Tibial nerve (tissue), 4 donors: ENCODE measurements at regions not wholly inside any gene's neighbourhood (a gene's known extent, or its start where the extent isn't known, plus 50 kb on each side); places are given as distances from the start of the nearest gene placed in this dataset.

Source experiments
- DNase-seq, 2 donors: peaks; one replicate each; pipeline ENCODE4 v3.0.0-alpha.2; 2019; ENCODE audit warnings: low spot score in 2 of 2
- H3K27ac ChIP-seq, 4 donors: fragments of 200-600 bp; sonication (generic) in 3 of 4; one replicate each; pipeline ENCODE4 v1.5.1; 2017 to 2019; ENCODE audit warnings: mild to moderate bottlenecking in 1 of 4
- H3K27me3 ChIP-seq, 2 donors: fragments of 200-600 bp; sonication (generic) in 1 of 2; one replicate each; pipeline versions ENCODE4 v1.5.1 to v1.6.0; 2017 to 2019
- H3K36me3 ChIP-seq, 3 donors: fragments of 200-600 bp; sonication (generic); one replicate each; pipeline ENCODE4 v1.5.1; 2018 to 2019
- H3K4me1 ChIP-seq, 4 donors: fragments of 200-600 bp; sonication (generic) in 3 of 4; one replicate each; pipeline ENCODE4 v1.5.1; 2017 to 2019
- H3K4me3 ChIP-seq, 4 donors: fragments of 200-600 bp; sonication (generic) in 3 of 4; one replicate each; pipeline ENCODE4 v1.5.1; 2017 to 2019; ENCODE audit warnings: mild to moderate bottlenecking in 1 of 4, moderate library complexity in 1 of 4
- H3K9me3 ChIP-seq, 4 donors: fragments of 200-600 bp; sonication (generic) in 3 of 4; one replicate each; pipeline ENCODE4 v1.5.1; 2017 to 2019
- EP300 ChIP-seq, 2 donors: sonication (generic); formaldehyde crosslinking; IDR thresholded peaks; one replicate each; pipeline ENCODE4 v1.6.1; 2017; ENCODE audit warnings: antibody characterized with exemption in 2 of 2, mild to moderate bottlenecking in 1 of 2
- POLR2A ChIP-seq, 2 donors: fragments of 450-650 bp; IDR thresholded peaks; one replicate each; pipeline ENCODE4 v1.6.1; 2017; ENCODE audit warnings: antibody characterized with exemption in 2 of 2, mild to moderate bottlenecking in 2 of 2, moderate library complexity in 2 of 2
- WGBS, 2 donors: methylation state at CpG; one replicate each; pipeline ENCODE4 v1.1.5; 2018; 5-methylcytosine and 5-hydroxymethylcytosine counted together
- TF ChIP-seq, protein P1 (sequence below), 5 experiments: fragments of 200-600 bp in 3 of 5; fragments of 450-650 bp in 2 of 5; sonication (generic) in 3 of 5; IDR thresholded peaks; one replicate each; pipeline ENCODE4 v1.5.1; 2016 to 2019; ENCODE audit warnings: antibody characterized with exemption in 5 of 5, mild to moderate bottlenecking in 3 of 5, moderate library complexity in 2 of 5

DNA sequence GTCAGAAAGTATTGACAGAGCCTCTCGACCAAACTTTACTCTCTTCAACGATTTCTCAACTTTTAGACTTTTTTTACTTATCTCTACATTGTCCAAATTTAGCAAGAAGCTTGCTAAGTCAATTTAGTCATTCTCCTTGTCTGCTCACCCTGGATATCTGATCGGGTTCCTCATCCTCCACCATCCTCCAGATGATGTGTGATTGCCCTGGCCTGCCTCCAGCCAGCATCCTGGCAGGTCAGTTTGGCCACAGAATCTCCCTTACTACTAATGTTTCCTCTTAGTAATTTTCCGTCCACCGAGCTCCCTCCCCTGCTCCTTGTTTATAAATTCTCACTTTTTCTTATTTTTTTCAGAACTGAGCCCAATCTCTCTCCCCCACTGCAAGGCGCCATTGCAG lies 167.9 kb upstream of the ZFP42 start:
- Histone ChIP-seq H3K4me3 (no peak overlapping the region), H3K36me3 (no peaks in the 10 kb centered on the region), H3K9me3 (peaks cover 0 to 7% (median 3%) of the 10 kb centered on the region in 4 donors), H3K27me3 (no peaks in the 10 kb centered on the region), H3K27ac (no peak overlapping the region), H3K4me1 (no peaks in the 10 kb centered on the region)
- DNase-seq = no peak
- TF ChIP-seq POLR2A (IDR thresholded peaks at IDR 0.05) = no peak
- TF ChIP-seq, protein P1, sequence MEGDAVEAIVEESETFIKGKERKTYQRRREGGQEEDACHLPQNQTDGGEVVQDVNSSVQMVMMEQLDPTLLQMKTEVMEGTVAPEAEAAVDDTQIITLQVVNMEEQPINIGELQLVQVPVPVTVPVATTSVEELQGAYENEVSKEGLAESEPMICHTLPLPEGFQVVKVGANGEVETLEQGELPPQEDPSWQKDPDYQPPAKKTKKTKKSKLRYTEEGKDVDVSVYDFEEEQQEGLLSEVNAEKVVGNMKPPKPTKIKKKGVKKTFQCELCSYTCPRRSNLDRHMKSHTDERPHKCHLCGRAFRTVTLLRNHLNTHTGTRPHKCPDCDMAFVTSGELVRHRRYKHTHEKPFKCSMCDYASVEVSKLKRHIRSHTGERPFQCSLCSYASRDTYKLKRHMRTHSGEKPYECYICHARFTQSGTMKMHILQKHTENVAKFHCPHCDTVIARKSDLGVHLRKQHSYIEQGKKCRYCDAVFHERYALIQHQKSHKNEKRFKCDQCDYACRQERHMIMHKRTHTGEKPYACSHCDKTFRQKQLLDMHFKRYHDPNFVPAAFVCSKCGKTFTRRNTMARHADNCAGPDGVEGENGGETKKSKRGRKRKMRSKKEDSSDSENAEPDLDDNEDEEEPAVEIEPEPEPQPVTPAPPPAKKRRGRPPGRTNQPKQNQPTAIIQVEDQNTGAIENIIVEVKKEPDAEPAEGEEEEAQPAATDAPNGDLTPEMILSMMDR (IDR thresholded peaks at IDR 0.05) = no peak
- no peak for TF ChIP-seq EP300 (IDR thresholded peaks at IDR 0.05)
- 59 to 68% methylated on average over 6 of the region's 6 CpGs for WGBS, 2 donors

DNA sequence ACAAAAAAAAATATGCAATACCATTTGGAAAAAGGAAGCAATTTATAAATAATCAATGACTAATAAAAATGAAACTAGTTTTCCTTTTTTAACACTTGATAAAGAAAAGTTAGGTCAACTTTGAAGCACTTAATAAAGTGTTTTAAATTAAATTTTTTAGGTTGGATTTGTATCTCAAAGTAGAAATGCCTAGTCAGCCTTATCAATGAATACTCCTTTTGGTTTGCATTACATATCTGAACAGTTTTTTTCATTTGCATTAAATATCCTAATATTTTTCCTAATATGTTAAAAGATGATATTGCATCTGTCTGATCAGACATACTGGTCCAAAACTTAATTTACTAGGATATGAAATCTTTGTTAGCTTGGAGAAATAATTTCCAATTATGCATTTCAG lies 155.8 kb upstream of the ZFP42 start:
- DNase-seq = no peak
- TF ChIP-seq EP300 (IDR thresholded peaks at IDR 0.05) = no peak
- TF ChIP-seq, protein P1 (IDR thresholded peaks at IDR 0.05) = no peak
- no peak for TF ChIP-seq POLR2A (IDR thresholded peaks at IDR 0.05)
- no peaks in the 10 kb centered on the region for H3K36me3 ChIP-seq
- no peak overlapping the region for H3K27ac ChIP-seq
- no peaks in the 10 kb centered on the region for H3K27me3 ChIP-seq
- H3K9me3 ChIP-seq = no peaks in the 10 kb centered on the region
- H3K4me3 ChIP-seq = no peak overlapping the region
- H3K4me1 ChIP-seq = no peaks in the 10 kb centered on the region

DNA sequence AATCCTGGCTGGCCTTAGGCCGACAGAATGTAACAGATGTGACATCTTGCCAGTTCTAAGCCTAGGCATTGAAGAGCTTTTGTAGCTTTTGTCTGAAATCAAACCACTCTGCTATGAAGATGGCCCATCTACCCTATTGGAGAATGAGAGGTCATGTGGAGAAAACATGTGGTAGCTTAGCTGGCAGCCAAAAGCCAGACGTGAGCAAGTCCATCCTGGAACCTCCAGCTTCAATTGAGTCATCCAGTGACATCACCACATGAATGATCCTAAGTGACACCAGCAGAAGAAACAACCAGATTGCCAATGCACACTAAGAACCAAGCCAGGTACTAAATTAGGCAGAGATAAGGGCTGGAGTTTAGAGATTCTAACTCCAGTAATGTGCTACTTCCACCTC lies 154.8 kb upstream of the ZFP42 start:
- H3K4me3 ChIP-seq = no peak overlapping the region
- no peaks in the 10 kb centered on the region for H3K4me1 ChIP-seq
- WGBS, 2 donors = 69 to 71% methylated on average over 2 of the region's 2 CpGs
- TF ChIP-seq EP300 (IDR thresholded peaks at IDR 0.05) (no peak), POLR2A (IDR thresholded peaks at IDR 0.05) (no peak)
- TF ChIP-seq, protein P1 (IDR thresholded peaks at IDR 0.05) = no peak
- no peak for DNase-seq
- no peaks in the 10 kb centered on the region for H3K27me3 ChIP-seq
- H3K36me3 ChIP-seq = no peaks in the 10 kb centered on the region
- H3K9me3 ChIP-seq = peaks cover 0 to 3% (median 0%) of the 10 kb centered on the region in 4 donors
- no peak overlapping the region for H3K27ac ChIP-seq

DNA sequence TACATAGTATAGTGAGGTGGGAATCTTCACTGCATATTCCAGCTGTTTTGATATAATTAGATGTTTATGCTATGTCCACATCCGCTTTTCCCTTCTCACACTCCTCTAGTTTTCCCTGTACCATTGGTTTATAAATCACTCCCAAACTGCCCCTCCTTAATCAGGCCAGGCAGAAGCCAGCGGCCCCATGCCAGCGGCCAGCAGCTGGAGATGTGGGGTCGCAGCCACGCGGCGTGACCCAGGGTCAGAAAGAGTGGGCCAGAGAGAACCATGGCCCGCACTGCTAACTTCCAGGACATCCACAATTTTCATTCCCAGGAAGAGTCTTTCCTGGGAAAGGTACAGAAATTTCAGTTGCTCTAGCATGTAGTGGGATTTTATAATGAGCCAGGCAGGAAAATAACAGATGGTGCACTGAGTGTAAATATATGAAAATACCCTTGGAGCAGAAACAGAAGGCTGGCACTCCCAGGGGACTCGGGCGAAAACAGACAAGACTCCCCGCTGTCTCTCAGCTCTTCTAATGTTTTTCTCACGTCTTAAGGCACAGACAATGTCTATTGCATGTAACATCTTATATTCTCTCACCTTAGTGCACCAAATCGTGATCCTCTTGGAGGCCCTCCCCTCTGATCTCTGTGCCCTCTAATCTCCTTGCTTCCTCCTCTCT lies 145.9 kb upstream of the ZFP42 start:
- Histone ChIP-seq H3K36me3 (no peaks in the 10 kb centered on the region), H3K4me3 (no peak overlapping the region), H3K4me1 (no peaks in the 10 kb centered on the region), H3K27me3 (no peaks in the 10 kb centered on the region), H3K9me3 (peaks cover 0 to 3% (median 0%) of the 10 kb centered on the region in 4 donors), H3K27ac (no peak overlapping the region)
- 79 to 85% methylated on average over 13 of the region's 13 CpGs for WGBS, 2 donors
- DNase-seq = no peak
- TF ChIP-seq EP300 (IDR thresholded peaks at IDR 0.05) (no peak), POLR2A (IDR thresholded peaks at IDR 0.05) (no peak)
- TF ChIP-seq, protein P1 (IDR thresholded peaks at IDR 0.05) = no peak

DNA sequence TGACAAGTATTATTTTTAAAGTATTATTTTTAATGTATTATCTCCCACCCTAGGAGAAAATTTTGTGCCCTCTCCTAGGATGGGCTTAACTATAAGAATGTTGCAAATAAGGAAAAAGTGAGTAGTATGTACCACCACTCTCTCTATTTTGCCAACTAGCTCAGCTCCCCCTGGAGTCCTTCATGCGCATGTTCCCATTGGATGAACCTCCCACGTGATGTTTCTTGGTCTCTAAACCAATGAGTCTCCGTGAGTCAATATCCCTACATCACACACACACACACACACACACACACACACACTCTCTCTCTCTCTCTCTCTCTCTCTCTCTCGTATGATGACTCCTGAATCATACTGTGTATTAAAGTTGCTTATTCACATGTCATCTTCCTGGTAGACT lies 129.7 kb upstream of the ZFP42 start:
- H3K27ac ChIP-seq = no peak overlapping the region
- 65 to 80% methylated on average over 4 of the region's 4 CpGs for WGBS, 2 donors
- no peak for TF ChIP-seq EP300 (IDR thresholded peaks at IDR 0.05)
- TF ChIP-seq, protein P1 (IDR thresholded peaks at IDR 0.05) = no peak
- TF ChIP-seq POLR2A (IDR thresholded peaks at IDR 0.05) = no peak

More for the DNA sequence above, 129.7 kb upstream of the ZFP42 start:
- H3K36me3 ChIP-seq = no peaks in the 10 kb centered on the region
- H3K4me1 ChIP-seq = no peaks in the 10 kb centered on the region
- H3K4me3 ChIP-seq = no peak overlapping the region
- H3K27me3 ChIP-seq = no peaks in the 10 kb centered on the region
- DNase-seq = no peak
- H3K9me3 ChIP-seq = no peaks in the 10 kb centered on the region
